ENCODE measurements at regions not wholly inside any gene's neighbourhood (a gene's known extent, or its start where the extent isn't known, plus 50 kb on each side); places are given as distances from the start of the nearest gene placed in this dataset.

DNA sequence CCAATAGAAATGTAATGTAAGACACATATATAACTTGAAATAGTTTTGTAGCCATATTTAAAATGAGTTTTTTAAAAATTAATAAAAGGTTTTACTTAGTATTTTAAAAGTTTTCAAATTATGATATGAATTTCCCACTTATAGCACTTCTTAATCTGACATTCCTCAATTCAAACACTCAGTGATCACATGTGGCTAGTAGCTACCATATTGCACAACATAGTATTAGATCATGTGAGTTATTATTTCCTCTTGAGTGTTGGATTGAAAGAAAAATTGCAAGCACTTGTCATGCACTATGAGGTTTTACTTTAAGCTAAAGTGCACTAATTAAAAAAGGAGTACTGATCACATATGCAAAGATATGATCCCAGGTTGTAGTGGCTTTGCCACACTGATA, 453.4 kb upstream of the ROBO2 start:
- TF ChIP-seq SIX5 (IDR thresholded peaks at IDR 0.05; ENCODE audit: low read depth, low read length) (no peak), CBX5 (IDR thresholded peaks at IDR 0.05; ENCODE audit: low read depth, low read length) (no peak), POLR2AphosphoS5 (IDR thresholded peaks at IDR 0.05; ENCODE audit: low read depth, low read length) (no peak), SP4 (IDR thresholded peaks at IDR 0.05; ENCODE audit: low read length) (no peak), PHF8 (conservative IDR thresholded peaks at IDR 0.05; ENCODE audit: low read depth, low read length) (no peak), RNF2 (IDR thresholded peaks at IDR 0.05; ENCODE audit: borderline replicate concordance, low read depth, low read length, missing control alignments, poor library complexity, severe bottlenecking) (no peak)
- no peak overlapping the region for H2BK20ac ChIP-seq (ENCODE audit: low read length)
- no peak overlapping the region for H3K9ac ChIP-seq (replicated peaks in 1 of 4; ENCODE audit: extremely low read depth in 1 of 4, low read depth in 3 of 4, low read length in 3 of 4)
- H3K23me2 ChIP-seq (ENCODE audit: low read depth, low read length), result no peaks in the 10 kb centered on the region
- H3K27ac ChIP-seq (ENCODE audit: low read depth, low read length), result no peak overlapping the region
- H2BK5ac ChIP-seq (ENCODE audit: low read depth, low read length), result no peak overlapping the region
- no peaks in the 10 kb centered on the region for H4K20me1 ChIP-seq (replicated peaks in 1 of 2; ENCODE audit: control insufficient read depth in 1 of 2, insufficient read depth in 2 of 2, low read length in 2 of 2)
- H3K4me2 ChIP-seq (ENCODE audit: insufficient read depth in 1 of 2, low read depth in 2 of 2, low read length in 2 of 2), result no peak overlapping the region
- no peak overlapping the region for H3K4ac ChIP-seq (replicated peaks; ENCODE audit: insufficient read length, low read depth, low read length)
- H4K8ac ChIP-seq (ENCODE audit: extremely low read depth, insufficient read depth, low read length), result no peak overlapping the region
- ChIA-PET CTCF (ENCODE audit: partially characterized antibody) (interaction anchor here (0.9 to 2.5 kb wide), 14 partner anchors 8 to 769 kb away, joined by 3 to 15 read pairs (median 6); no protein-coding TSS in a partner anchor), POLR2A (ENCODE audit: partially characterized antibody) (no interaction called here)
- no peaks in the 10 kb centered on the region for H3K79me2 ChIP-seq (ENCODE audit: control insufficient read depth in 1 of 2, insufficient read depth in 2 of 2, low read length in 2 of 2)
- no peak overlapping the region for H3K23ac ChIP-seq (ENCODE audit: insufficient read length)
- no peak overlapping the region for H2AK5ac ChIP-seq (ENCODE audit: low read depth, low read length)
- H3K9me3 ChIP-seq (ENCODE audit: insufficient read depth in 2 of 2, low read depth in 1 of 2, low read length in 1 of 2), result no peaks in the 10 kb centered on the region
- H3K79me1 ChIP-seq (ENCODE audit: low read depth, low read length), result no peaks in the 10 kb centered on the region
- H4K91ac ChIP-seq (replicated peaks; ENCODE audit: insufficient read length, low read length), result no peak overlapping the region
- H3K56ac ChIP-seq (replicated peaks; ENCODE audit: insufficient read length, low read depth, low read length), result no peak overlapping the region
- H3K4me3 ChIP-seq (ENCODE audit: extremely low read depth in 1 of 4, insufficient read depth in 2 of 4, low read depth in 3 of 4, low read length in 4 of 4), result no peak overlapping the region
- no peaks in the 10 kb centered on the region for H3K27me3 ChIP-seq (replicated peaks in 1 of 4; ENCODE audit: control insufficient read depth in 3 of 4, extremely low read depth in 1 of 4, insufficient read depth in 3 of 4, low read length in 3 of 4)
- no peak overlapping the region for H2AFZ ChIP-seq (ENCODE audit: low read length)
- H2BK15ac ChIP-seq (ENCODE audit: low read length), result no peak overlapping the region
- H3K14ac ChIP-seq (ENCODE audit: insufficient read length), result no peak overlapping the region
- no peaks in the 10 kb centered on the region for H3K4me1 ChIP-seq (replicated peaks in 1 of 4; ENCODE audit: control insufficient read depth in 3 of 4, insufficient read depth in 4 of 4, low read length in 3 of 4)
- FAIRE-seq, result no peak
- no peak overlapping the region for H2BK12ac ChIP-seq (ENCODE audit: low read depth, low read length)
- no peak overlapping the region for H2BK120ac ChIP-seq (replicated peaks; ENCODE audit: low read depth, low read length)
- H3K18ac ChIP-seq (ENCODE audit: extremely low read depth, low read length), result no peak overlapping the region
- no peaks in the 10 kb centered on the region for H3K36me3 ChIP-seq (ENCODE audit: control insufficient read depth in 2 of 4, insufficient read depth in 4 of 4, low read length in 3 of 4)
- H4K5ac ChIP-seq (ENCODE audit: insufficient read length, low read depth, low read length), result no peak overlapping the region
- DNase-seq (ENCODE audit: low read depth in 1 of 2, low spot score in 2 of 2), result no peak

All from H1 (cell line).